ENCODE measurements at regions not wholly inside any gene's neighbourhood (a gene's known extent, or its start where the extent isn't known, plus 50 kb on each side); places are given as distances from the start of the nearest gene placed in this dataset.

DNA sequence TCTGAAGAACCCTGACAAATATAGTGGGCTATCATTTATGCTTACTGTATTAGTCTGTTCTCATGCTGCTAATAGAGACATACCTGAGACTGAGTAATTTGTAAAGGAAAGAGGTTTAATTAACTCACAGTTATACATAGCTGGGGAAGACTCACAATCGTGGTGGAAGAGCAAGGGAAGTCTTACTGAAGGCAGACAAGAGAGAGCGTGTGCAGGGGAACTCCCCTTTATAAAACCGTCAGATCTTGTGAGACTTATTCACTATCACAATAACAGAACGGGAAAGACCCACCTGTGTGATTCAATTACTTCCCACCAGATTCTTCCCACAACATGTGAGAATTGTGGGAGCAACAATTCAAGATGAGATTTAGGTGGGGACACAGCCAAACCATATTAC is 526.8 kb upstream of the GOT2 start:
- no peak for FAIRE-seq

DNA sequence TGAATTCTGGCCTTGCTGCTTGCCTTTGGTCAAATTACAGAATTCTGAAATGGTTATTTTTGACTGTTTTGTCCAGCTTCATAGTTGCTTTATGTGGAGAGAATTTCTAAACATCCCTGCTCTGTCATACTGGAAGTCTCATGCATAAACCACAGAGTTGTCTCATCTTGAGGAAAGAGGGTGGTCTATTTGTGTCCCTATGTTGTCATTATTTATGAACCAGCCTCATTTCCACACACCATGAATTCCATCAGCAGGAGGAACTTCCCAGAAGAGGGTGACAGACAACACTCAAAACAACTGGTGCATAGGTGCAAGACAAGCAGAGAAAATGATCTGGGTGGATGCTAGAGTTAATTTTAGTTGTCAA is 525.8 kb upstream of the GOT2 start:
- FAIRE-seq, result no peak

DNA sequence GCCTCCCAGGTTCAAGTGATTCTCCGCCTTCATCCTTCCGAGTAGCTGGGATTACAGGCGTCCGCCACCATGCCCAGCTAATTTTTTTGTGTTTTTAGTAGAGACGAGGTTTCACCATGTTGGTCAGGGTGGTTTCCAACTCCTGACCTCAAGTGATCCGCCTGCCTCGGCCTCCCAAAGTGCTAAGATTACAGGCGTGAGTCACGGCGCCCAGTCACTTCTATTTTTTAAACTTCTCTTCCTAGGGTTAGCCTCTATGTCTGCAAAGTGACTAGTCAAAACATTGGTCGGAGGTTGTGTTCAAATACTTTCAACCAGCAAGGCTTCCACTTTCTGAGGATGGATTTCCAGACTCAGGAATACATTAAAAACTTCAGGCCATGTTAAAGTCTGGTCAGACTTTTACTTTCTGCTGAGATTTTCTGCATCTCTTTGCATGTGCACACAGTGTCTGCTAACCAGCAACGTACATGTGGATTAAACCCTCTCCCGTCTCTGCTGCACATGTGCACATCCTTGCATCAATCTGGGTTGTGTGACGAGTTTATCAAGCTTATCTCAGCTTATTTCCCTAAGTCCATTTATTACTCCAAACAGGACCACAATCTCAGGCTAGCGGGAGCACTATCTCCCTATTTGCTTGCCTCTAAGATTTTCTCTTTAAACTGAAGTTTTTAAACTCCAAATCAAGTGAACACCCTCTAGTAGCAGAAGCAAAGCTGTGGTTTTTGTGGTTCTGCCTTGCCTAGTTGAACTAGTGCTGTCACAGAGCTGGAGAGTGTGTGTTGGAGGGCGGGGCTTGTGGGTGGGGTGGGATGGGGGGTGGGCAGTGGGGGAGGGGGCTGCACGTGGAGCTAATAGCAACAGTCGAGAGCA is 525.2 kb upstream of the GOT2 start:
- no peak for FAIRE-seq

DNA sequence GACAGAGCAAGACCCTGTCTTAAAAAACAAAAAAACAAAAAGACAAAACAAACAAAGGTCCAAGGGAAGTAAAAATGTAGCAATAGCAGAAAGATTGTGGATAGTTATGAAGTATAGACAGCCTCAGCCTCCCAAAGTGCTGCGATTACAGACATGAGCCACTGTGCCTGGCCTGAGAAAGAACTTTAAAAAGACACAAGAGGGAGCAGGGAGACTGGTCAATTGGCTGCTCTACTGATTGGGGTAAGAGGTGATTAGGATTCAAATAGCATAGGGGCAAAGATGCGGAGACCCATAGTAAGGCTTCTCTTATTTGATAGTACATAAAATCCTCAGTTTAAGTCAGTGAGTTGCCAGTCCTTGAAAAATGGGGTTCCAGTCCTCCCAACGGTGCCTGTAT is 518.2 kb upstream of the GOT2 start:
- no peak for FAIRE-seq

DNA sequence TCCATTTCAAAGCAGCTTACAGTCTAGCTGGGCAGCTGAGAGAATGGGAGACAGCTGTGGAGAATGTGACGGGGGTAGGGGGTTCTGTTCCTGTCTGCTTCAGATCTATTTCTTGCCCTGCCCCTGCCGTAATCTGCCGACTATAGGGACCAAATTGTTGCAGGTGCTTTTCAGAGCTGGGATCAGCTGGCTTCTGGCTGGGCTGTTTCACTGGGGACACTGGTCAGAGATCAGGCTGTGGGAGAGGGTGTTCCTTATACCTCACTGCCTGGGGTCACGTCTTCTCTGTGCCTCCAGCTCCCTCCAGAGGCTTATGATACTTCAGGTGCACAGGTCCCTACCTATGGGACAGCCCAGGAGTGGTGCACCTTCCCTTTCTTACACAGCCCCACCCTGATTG is 514.9 kb upstream of the GOT2 start:
- FAIRE-seq, result no peak

DNA sequence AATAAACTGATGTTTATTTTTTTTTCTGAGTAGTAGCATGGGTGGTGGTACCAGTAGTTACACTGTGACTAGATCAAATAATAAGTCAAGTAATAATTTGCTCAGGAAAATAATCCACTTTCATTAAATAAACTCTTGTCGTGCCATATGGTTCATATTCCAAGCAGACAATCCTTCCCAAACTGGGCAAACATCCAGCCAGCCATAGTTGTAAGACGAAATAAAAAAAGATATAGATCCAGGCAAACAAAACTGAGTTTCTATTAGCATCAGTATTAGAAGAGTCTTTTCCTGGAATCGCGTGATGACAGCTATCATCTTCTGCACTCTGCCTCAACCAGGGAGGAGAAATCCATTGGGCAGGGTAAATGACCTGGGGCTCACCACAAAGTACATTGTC is 508.4 kb upstream of the GOT2 start:
- no peak for FAIRE-seq

DNA sequence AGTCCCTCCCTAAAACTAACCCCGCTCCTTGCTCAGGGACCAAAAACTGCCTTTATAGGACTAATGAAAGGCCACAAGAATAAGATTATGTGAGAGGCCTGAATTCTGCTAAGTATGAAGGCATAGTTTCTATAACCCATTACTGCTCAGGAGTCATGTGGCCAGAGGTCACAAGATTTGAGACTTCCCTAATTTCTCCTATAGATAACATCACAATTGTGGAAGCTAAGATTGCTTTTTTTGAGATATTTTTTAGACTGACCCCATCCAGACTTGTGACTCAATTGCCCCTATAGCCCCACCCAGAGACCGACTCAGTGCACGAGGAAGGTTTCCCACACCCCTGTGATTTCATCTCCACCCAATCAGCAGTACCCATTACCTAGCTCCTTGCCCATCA is 504.1 kb upstream of the GOT2 start:
- FAIRE-seq, result no peak

DNA sequence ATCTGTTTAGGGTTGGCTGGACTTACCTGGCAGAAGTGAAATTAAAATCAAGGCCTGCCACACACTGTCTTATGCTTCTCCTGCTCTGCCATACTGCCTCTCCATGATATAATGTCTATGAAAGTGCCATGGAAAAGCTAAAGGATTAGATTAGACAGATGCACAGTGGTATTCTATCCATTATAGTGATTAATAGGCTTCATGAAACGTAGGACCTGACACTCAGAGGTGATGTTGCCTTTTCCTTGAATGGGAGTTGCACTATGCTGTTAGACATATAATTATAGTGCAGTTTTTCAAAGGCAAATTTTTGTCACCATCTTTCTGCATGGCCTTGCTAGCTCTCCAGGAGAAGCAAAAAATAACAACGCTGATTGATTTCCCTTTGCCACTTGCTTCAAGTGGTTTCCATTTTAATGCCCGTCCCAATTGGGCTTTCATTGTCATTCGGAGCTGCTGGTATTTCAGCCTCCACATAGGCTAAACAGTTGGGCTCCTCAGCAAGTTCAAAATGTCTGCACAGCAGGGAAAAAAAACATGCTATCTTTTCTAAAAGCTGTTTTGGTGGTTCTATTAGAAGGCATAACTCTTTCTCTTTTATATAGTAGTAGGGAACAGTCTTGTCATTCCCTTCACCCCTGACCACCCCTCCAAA is 502.8 kb upstream of the GOT2 start:
- no peak for FAIRE-seq

DNA sequence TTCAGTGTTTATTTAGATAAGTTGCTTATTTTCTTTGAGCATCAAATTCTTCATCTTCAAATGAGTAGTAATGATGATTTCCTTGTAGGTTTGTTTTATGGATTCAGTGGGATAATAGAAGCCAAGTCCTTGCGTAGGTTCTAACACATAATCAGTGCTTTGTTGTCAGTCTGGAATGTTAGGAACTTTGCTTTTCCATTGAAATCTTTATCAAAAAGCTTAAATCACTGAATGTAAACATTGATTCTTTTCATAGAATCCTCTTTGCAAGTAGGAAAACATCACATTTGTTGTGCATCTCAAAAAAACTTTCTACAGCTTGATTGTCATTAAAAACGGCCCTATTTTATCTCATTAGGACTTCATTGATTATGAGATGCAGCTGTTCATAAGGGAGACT is 490.3 kb upstream of the GOT2 start:
- no peak for FAIRE-seq

DNA sequence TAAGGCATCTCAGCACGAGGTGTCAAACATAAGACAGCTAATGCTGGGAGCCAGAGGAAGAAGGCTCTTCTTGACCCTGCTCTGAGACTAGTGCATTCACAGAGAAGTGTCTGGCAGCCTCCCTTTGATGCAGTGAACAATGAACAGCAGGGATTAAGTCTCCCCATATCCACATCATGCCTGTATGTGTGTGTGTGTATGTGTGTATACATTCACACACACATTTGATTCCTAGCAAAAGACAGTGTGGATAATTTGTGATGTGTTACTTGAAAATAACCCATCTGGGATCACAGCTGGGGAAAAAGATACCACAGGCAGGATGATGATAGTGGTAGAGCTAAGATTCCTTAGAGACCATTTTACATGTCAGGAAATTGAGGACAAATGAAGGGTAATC is 485.9 kb upstream of the GOT2 start:
- FAIRE-seq, result no peak

DNA sequence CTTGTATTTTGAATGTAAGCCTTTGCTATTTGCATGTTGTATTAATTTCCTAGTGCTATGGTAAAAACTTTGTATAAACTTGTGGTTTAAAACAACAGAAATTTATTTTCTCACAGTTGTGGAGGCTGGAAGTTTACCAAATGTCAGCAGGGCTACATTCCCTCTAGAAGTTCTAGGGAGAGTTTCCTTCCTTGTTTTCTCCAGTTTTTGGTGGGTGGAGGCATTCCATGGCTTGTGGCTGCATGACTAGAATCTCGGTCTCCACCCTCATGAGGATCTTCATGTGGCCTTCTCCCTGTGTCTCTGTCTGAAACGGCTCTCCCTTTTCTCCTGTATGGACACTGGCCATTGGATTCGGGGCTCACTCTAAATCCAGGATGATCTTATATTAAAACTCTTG is 482.2 kb upstream of the GOT2 start:
- FAIRE-seq, result no peak

DNA sequence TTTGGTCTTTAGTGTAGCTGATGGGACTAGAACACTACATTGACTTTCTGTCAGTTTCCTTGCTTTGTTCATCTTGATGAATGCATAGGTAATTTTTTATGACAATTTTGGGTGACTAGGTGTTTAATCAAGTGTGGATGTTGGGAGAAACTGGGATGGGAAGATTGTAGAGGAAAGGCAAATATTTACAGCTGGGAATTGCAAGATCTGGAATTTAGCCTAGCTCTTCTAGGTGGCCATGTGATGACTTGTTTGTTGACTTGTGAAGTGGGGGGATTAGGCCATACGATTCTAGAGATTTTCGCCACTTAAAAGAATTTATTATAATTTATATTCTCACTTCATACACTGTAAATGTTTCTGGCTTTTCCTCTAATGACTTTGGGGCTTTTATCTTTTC is 480.3 kb upstream of the GOT2 start:
- no peak for FAIRE-seq

DNA sequence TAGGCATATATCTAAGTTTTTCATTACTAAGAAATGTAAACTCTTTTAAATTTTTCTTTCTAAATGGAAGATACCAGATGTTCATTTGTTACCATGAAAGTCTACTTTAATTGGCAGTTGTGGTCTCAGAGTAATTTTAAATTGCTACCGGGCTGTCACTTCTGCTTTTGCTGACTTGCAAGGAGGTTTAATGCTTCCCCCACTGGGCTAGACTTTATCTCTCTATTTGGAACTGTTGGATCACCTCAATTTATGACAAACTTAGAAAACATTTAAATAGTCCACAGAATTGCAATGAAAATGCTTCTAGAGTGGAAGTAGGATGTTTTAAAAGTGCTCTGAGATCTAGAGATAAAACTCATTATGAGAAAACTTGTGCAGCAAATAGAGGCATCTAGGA is 479.8 kb upstream of the GOT2 start:
- FAIRE-seq, result no peak

DNA sequence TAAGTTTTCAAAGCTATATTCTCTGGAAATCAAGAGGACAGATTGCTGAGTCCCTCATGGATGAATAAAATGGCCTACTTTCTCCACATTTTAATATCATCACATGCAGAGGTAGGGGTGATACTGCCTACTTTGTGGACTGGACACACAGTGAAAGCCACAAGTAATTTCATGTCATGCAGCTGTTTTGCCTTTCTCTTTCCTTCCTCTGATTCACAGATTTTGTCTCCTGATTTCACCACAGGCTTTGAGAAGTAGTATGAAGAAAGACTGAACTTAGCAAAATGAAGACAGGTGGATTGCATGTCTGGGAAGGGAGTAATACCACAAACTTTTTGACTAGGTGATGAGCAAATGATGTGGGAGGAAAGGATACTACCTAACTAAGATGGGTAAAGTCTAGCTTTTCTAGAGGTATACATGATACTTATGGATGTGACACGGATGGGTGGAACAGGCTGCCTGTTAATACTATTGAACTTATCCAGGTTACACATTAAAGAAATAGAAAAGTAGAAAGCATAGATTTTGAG is 478.4 kb upstream of the GOT2 start:
- FAIRE-seq, result no peak

DNA sequence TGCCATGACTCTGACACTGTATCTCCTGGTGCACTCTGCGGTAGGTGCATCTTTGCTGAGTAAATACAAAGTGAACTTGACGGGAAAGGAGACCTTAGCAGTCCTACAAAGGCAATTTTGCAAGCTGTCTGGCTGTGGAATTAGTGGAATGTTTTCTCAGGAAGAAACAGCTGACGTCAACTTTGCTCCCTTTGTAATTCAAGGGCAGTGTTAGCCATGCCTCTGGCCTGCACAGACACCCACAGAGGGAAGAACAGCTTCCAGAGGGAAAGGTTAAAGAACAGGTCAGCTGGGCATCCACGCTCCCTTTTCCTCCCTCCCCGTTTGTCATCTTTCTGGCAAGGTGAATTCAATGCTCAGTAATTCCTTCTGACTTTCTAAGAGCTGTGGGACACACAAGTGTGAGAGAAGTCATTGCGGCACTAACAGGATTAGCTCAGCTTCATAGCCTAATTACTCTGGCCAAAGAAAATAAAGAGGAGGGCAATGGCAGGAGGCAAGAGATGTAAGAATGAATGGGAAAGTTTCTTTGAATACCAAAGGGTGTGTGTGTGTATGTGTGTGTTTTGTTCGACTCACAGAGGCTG is 476.9 kb upstream of the GOT2 start:
- no peak for FAIRE-seq

DNA sequence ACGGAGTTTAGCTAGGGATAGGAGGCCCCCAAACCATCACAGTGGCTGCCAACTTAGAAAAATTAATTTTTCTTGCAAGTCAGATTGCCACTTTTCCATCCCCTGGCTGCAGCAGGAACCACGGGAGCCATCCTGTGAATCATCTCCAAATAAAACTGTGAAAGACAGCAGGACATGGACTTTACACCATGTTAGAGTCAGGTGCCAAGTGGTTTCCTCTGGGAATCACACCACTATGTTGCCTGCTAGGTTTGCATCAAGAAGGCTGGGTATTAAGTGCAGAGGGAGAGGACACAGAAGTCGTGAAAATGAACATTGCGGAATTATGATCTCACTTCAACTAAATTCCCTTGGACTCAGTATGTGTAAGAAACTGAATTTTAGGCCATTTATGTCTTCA is 471.3 kb upstream of the GOT2 start:
- FAIRE-seq, result no peak

DNA sequence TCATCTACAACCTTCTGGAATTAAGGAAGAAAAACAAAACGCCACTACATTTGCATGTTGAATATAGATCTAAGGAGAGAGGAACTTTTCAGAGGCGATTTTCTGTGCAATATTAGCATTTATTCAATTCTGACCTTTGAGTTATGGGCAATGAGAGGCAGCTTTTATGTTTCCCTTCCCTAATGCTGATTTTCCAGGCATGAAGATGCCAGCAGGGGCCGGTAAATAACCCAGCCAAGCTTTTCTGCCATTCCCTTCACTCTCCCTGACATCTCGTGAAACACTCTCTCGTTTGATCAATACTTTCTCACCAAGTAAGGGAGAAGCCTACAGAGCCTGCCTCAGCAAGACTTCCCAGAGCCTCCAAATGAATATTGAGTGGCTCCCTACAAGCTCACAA is 470.5 kb upstream of the GOT2 start:
- no peak for FAIRE-seq

DNA sequence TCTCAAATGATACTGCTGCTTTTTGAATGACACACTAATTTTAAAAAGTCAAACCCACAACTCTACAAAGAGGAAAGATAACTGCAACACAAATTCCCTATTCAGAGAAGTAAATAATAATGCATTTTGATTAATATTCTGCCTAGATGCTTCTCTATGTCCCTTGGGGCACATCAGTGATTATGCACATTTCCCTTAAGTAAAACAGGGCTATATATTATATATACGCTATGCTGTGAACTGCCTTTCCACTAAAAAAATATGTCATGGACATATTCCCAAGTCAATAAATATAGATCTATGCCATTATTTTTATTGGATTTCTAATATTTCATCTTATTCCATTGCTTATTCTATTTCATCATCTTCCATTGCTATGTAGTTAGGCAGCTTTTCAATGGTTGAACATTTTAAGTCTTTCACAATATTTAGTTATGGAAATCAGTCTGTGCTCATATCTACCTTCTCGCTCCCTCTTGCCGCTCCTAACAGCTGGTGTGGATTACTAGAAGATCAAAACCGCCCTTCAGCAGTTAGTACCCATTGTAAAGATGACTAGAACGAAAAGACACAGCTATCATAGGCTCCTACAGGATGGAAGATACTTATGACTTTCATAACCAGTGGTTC is 468.2 kb upstream of the GOT2 start:
- no peak for FAIRE-seq

DNA sequence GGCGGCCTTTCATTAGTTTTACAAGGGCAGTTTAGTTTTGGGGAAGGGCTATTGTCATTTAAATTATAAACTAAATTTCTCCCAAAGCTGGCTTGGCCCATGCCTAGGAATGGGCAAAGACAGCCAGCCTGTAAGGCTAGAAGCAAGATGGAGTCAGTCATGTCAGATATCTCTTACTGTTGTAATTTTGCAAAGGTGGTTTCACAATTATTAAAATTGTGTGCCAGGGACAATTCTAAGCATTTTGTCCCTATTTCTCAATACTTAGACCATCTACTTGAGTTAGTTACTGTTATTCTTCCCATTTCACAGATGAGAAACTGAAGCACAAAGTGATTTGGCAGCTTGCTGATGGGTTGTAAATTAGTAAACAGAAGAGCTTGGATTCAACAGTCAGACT is 467.7 kb upstream of the GOT2 start:
- FAIRE-seq, result no peak

DNA sequence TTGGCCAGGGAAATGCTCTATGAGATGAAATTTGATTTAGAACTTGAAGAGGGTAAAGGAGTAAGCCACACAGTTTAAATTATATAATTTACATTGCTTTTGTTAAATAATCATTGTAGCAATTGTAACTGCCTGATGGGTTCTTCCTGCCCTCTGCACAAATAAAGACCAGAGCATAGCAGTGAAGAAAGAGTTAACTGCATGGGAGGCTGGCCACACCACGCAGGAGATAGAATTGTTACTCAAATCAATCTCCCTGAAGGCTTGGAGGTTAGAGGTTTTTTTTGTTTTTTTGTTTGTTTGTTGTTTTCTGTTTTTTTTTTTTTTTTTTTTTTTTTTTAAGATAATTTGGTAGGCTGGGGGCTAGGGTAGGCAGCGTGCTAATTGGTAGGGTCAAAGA is 467.0 kb upstream of the GOT2 start:
- FAIRE-seq, result no peak

DNA sequence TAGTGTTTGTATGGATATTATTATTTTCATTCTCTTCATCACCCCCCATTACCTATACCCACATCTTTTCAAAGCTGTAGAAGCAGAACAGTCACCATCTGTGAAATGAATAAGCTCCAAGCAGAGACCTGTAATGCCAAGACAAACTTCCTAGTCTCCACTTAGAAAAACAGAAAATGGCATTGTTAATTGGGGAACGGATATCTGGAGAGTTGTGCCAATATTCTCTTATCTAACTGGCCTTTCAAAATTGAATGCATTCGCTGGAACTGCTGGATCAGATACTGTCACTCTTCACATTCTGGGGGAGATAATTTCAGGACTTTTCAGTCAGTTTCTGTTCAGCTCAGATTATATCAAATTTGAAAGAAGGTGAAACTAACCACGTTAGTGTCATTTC is 464.4 kb upstream of the GOT2 start:
- no peak for FAIRE-seq

DNA sequence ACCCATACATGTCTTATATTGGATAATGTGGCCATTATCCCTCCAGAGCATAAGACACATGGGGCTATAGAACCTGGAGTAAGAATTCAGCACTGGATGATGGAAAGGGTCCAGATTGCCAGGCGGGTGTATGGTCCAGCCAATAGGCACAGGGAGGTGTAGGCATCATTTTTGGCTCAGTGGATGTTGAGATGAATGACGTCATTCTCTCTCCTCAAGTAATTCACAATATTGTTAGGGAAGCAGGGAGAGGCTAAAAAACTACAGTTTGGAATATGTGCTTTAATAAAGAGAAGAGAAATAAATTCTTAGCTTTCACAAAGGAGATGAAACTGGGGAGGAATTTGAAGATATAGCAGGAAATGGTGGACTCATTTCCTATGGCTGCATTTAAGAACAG is 461.1 kb upstream of the GOT2 start:
- no peak for FAIRE-seq

DNA sequence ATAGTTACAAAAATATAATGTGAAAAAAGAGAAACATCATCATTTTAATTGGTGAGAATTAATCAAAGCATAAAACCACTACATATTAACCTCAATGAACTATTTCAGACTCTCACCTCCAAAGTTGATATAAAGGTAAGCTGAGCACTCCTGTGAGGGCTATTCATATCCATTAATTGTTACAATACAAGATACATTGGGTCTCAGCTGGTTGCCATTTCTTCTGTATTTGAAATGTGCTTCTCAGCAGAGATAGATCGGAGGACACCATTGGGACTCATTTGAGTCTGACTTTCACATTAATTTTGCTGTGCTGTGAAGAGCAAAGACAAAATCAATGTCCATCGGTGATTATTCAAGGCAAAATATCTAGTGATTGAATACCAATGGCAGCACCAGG is 459.5 kb upstream of the GOT2 start:
- no peak for FAIRE-seq
